SU-DHL-6 (cell line): ENCODE measurements at regions not wholly inside any gene's neighbourhood (a gene's known extent, or its start where the extent isn't known, plus 50 kb on each side); places are given as distances from the start of the nearest gene placed in this dataset.

Experiments
- H2AFZ ChIP-seq: fragments of 200-600 bp; sonication (generic); 2 replicates; pipeline ENCODE4 v1.6.1; 2014; ENCODE audit warnings: low read depth, mild to moderate bottlenecking, moderate library complexity, mixed read lengths, antibody characterized with exemption, low read length; ENCODE audit not compliant: severe bottlenecking
- H3F3A ChIP-seq: fragments of 200-600 bp; shearing (Covaris generic); 2 replicates; pipeline ENCODE4 v1.6.0; 2016; ENCODE audit warnings: antibody characterized with exemption, mild to moderate bottlenecking; ENCODE audit not compliant: insufficient read depth
- H3K27ac ChIP-seq: fragments of 200-600 bp; sonication (generic); 2 replicates; pipeline ENCODE4 v1.5.1; 2016; ENCODE audit warnings: low read depth, mild to moderate bottlenecking, low read length, moderate library complexity, mixed read lengths
- H3K27me3 ChIP-seq: fragments of 200-600 bp; sonication (generic), shearing (Covaris generic); 2 replicates; pipeline ENCODE4 v1.6.0; 2014; ENCODE audit warnings: mild to moderate bottlenecking, low read length
- H3K36me3 ChIP-seq: fragments of 200-600 bp; sonication (generic); 2 replicates; pipeline ENCODE4 v1.6.1; 2014; ENCODE audit warnings: mild to moderate bottlenecking, low read length, mixed read lengths
- H3K4me2 ChIP-seq: fragments of 300-600, 200-600 bp; shearing (Covaris generic), sonication (generic); 2 replicates; pipeline ENCODE4 v1.6.0; 2014; ENCODE audit warnings: low read length, low read depth, mild to moderate bottlenecking; ENCODE audit not compliant: poor library complexity, severe bottlenecking
- H3K4me3 ChIP-seq: fragments of 200-600 bp; sonication (generic); 2 replicates; pipeline ENCODE4 v1.5.1; 2014; ENCODE audit warnings: antibody characterized with exemption, low read length, mild to moderate bottlenecking, mixed read lengths; ENCODE audit not compliant: insufficient read depth, poor library complexity, severe bottlenecking
- H3K79me2 ChIP-seq: fragments of 200-600 bp; sonication (generic); 2 replicates; pipeline ENCODE4 v1.6.1; 2014; ENCODE audit warnings: mild to moderate bottlenecking, low read length, moderate library complexity; ENCODE audit not compliant: insufficient read depth
- H3K9ac ChIP-seq: fragments of 200-600 bp; sonication (generic); 2 replicates; pipeline ENCODE4 v1.7.0; 2014; ENCODE audit warnings: mild to moderate bottlenecking, low read length
- H3K9me2 ChIP-seq: fragments of 200-600 bp; sonication (generic); replicated peaks from 2 replicates; pipeline ENCODE4 v1.6.1; 2014; ENCODE audit warnings: low read length; ENCODE audit not compliant: insufficient read depth
- H3K9me3 ChIP-seq: fragments of 200-600 bp; sonication (generic); 2 replicates; pipeline ENCODE4 v1.6.1; 2014; ENCODE audit warnings: low read length, mixed read lengths; ENCODE audit not compliant: insufficient read depth
- H4K20me1 ChIP-seq: fragments of 200-600 bp; sonication (generic); 2 replicates; pipeline ENCODE4 v1.6.1; 2014; ENCODE audit warnings: low read depth, mild to moderate bottlenecking, antibody characterized with exemption, low read length, moderate library complexity, mixed read lengths
- EZH2phosphoT487 ChIP-seq: fragments of 200-600 bp; sonication (generic), shearing (Covaris generic); conservative IDR thresholded peaks from 2 replicates; pipeline ENCODE4 v1.6.1; 2018; ENCODE audit warnings: mild to moderate bottlenecking, antibody characterized with exemption, low read length, moderate library complexity, mixed read lengths
- TF ChIP-seq, protein P1 (sequence below): fragments of 200-600 bp; sonication (generic); IDR thresholded peaks from one replicate; pipeline ENCODE4 v1.5.1; 2017; ENCODE audit warnings: antibody characterized with exemption, mild to moderate bottlenecking, low read length, moderate library complexity; ENCODE audit not compliant: insufficient read depth, poor library complexity, severe bottlenecking

GRCh38 chr14:97039717-97040363 is 242.7 kb downstream of the VRK1 start:
- Histone ChIP-seq H3K27me3 (no peaks in the 10 kb centered on the region), H3K9me3 (peaks cover 7% of the 10 kb centered on the region; the same call in 1 of the 2 replicates), H3K9ac (no peak overlapping the region), H3K36me3 (no peaks in the 10 kb centered on the region), H3K4me2 (no peak overlapping the region), H2AFZ (no peak overlapping the region), H4K20me1 (no peaks in the 10 kb centered on the region), H3K9me2 (no peaks in the 10 kb centered on the region), H3K27ac (no peak overlapping the region), H3F3A (no peaks in the 10 kb centered on the region), H3K79me2 (no peaks in the 10 kb centered on the region), H3K4me3 (no peak overlapping the region)
- TF ChIP-seq, protein P1, sequence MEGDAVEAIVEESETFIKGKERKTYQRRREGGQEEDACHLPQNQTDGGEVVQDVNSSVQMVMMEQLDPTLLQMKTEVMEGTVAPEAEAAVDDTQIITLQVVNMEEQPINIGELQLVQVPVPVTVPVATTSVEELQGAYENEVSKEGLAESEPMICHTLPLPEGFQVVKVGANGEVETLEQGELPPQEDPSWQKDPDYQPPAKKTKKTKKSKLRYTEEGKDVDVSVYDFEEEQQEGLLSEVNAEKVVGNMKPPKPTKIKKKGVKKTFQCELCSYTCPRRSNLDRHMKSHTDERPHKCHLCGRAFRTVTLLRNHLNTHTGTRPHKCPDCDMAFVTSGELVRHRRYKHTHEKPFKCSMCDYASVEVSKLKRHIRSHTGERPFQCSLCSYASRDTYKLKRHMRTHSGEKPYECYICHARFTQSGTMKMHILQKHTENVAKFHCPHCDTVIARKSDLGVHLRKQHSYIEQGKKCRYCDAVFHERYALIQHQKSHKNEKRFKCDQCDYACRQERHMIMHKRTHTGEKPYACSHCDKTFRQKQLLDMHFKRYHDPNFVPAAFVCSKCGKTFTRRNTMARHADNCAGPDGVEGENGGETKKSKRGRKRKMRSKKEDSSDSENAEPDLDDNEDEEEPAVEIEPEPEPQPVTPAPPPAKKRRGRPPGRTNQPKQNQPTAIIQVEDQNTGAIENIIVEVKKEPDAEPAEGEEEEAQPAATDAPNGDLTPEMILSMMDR = no peak
- TF ChIP-seq EZH2phosphoT487 = no peak

DNA sequence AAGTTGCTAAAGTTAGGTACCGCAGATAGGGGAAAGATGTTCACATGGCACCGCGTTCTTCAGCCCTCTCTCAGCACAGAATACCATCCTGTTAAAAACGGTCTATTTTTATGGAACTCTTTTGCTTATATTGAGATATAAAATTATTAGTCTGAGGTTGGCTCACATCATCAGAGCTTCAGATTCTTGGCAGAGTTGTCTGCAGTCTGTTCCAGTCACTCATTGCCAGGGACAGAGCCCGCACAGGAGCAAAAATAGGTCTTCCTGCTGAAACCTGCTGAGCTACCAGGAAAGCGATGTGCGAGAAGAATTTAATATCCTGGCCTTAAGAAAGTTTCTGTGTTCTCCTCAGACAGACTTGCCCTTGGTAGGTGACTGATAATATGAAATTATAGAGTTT is 249.8 kb downstream of the VRK1 start:
- Histone ChIP-seq H3K4me3 (no peak overlapping the region), H3K4me2 (no peak overlapping the region), H3K27ac (no peak overlapping the region), H3K9me2 (no peaks in the 10 kb centered on the region), H3K27me3 (no peaks in the 10 kb centered on the region), H3K9ac (no peak overlapping the region), H3K79me2 (no peaks in the 10 kb centered on the region), H3F3A (no peaks in the 10 kb centered on the region), H2AFZ (no peak overlapping the region), H3K9me3 (no peaks in the 10 kb centered on the region), H3K36me3 (no peaks in the 10 kb centered on the region), H4K20me1 (no peaks in the 10 kb centered on the region)
- TF ChIP-seq EZH2phosphoT487 = no peak
- TF ChIP-seq, protein P1 = no peak

- H3K9me2 ChIP-seq = no peaks in the 10 kb centered on the region
- H3K9ac ChIP-seq = no peak overlapping the region
- H3K36me3 ChIP-seq = no peaks in the 10 kb centered on the region
- H3K4me3 ChIP-seq = no peak overlapping the region
- H4K20me1 ChIP-seq = no peaks in the 10 kb centered on the region
- no peaks in the 10 kb centered on the region for H3K27me3 ChIP-seq
- no peaks in the 10 kb centered on the region for H3K9me3 ChIP-seq
- no peaks in the 10 kb centered on the region for H3F3A ChIP-seq
- H3K79me2 ChIP-seq = no peaks in the 10 kb centered on the region
- TF ChIP-seq, protein P1 = no peak
- no peak for TF ChIP-seq EZH2phosphoT487
- no peak overlapping the region for H2AFZ ChIP-seq
- no peak overlapping the region for H3K27ac ChIP-seq
- H3K4me2 ChIP-seq = no peak overlapping the region
These were observed 254.8 kb downstream of the VRK1 start for GRCh38 chr14:97052001-97052400.
